GM13976 (cell line): ENCODE measurements at regions not wholly inside any gene's neighbourhood (a gene's known extent, or its start where the extent isn't known, plus 50 kb on each side); places are given as distances from the start of the nearest gene placed in this dataset.

Experiments
- DNase-seq: peaks from one replicate; pipeline ENCODE4 v3.0.0; 2012; ENCODE audit warnings: low spot score
- CTCF ChIP-seq: IDR thresholded peaks from 2 replicates; pipeline ENCODE4 v1.5.1; 2012; ENCODE audit warnings: borderline replicate concordance, mild to moderate bottlenecking; ENCODE audit not compliant: insufficient read depth; ENCODE audit errors: extremely low read depth, missing control alignments, control extremely low read depth
- in situ Hi-C: fragments of 300-500 bp; cut with MboI; formaldehyde crosslinking; loops from one replicate; pipeline ENCODE4 v1.12.0; 2022; ENCODE audit warnings: low sequenced_read_pairs, mixed read lengths, inconsistent platforms; ENCODE audit not compliant: unreplicated experiment

- no peak for TF ChIP-seq CTCF
- no peak for DNase-seq
- in situ Hi-C loops: no loop called here
Observed at GRCh38 chr4:132556316-132556715, 592.8 kb upstream of the PCDH10 start.

GRCh38 chr4:132557660-132558059, 591.4 kb upstream of the PCDH10 start:
- in situ Hi-C loops: no loop called here
- no peak for TF ChIP-seq CTCF
- DNase-seq: no peak

GRCh38 chr4:132564920-132565319, 584.2 kb upstream of the PCDH10 start:
- TF ChIP-seq CTCF: no peak

GRCh38 chr4:132565542-132565941, 583.6 kb upstream of the PCDH10 start:
- in situ Hi-C loops: no loop called here
- no peak for TF ChIP-seq CTCF
- no peak for DNase-seq

More at GRCh38 chr4:132564920-132565319, 584.2 kb upstream of the PCDH10 start:
- no peak for DNase-seq
- in situ Hi-C loops: no loop called here

- in situ Hi-C loops: no loop called here
- no peak for DNase-seq
- TF ChIP-seq CTCF: no peak
Observed at GRCh38 chr4:132572210-132572609, 576.9 kb upstream of the PCDH10 start.

DNA sequence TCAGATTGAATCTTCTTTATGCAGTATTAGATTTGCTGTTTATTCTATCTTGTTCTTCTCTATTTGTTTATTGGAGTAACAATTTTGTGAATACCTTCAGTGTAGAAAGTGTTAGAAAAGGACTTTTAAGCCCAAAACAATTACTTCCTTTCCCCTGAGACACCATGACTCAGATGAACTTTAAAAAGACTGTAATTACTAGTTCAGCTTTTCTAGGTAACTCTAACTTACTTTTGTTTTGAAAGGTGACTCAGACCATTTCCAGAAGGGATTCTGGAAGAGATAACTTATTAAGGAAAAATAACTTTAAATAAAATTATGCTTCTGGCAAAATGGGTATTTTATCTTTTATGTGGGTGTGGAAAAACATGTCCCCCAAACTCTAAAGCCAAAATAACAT, 561.5 kb upstream of the PCDH10 start:
- no peak for TF ChIP-seq CTCF
- no peak for DNase-seq
- in situ Hi-C loops: no loop called here

DNA sequence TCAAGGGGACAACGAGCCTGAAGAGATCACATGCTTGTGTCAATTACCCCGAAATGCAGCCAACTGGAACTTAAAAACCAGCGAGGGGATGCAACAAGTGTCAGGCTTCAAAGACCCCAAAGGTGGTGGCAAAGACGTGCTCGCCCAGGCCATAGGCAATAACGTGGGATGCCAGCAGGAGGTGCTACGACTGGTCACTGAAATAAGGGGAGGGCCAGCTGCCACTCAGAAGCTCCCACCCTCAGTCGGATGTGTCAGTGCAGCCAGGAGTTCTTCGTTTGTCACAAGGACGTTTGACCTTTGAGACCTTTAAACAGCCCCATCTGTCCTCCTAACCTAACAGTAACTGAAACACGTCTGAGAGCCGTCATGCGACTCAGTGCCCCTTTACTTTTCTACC, 556.8 kb upstream of the PCDH10 start:
- no peak for DNase-seq
- TF ChIP-seq CTCF: no peak
- in situ Hi-C loops: no loop called here
